ENCODE measurements at regions not wholly inside any gene's neighbourhood (a gene's known extent, or its start where the extent isn't known, plus 50 kb on each side); places are given as distances from the start of the nearest gene placed in this dataset.

GRCh38 chr4:74660866-74661265 lies 133.5 kb downstream of the BTC start:
- Mint-ChIP-seq H3K36me3 (ENCODE audit: insufficient read depth) (no peaks in the 10 kb centered on the region), H3K9me3 (no peaks in the 10 kb centered on the region), H3K27me3 (ENCODE audit: low read depth) (no peaks in the 10 kb centered on the region), H3K4me3 (no peak overlapping the region), H3K4me1 (ENCODE audit: low read depth) (no peaks in the 10 kb centered on the region)
- ATAC-seq (no peak), DNase-seq (no peak)

- DNase-seq (no peak), ATAC-seq (peak in 1 of 2 donors; percentile 57)
- Mint-ChIP-seq H3K4me1 (ENCODE audit: low read depth) (no peaks in the 10 kb centered on the region), H3K4me3 (no peak overlapping the region), H3K27me3 (ENCODE audit: low read depth) (no peaks in the 10 kb centered on the region), H3K9me3 (no peaks in the 10 kb centered on the region), H3K36me3 (ENCODE audit: insufficient read depth) (no peaks in the 10 kb centered on the region)
These were observed 132.7 kb downstream of the BTC start for GRCh38 chr4:74661427-74662201.

DNA sequence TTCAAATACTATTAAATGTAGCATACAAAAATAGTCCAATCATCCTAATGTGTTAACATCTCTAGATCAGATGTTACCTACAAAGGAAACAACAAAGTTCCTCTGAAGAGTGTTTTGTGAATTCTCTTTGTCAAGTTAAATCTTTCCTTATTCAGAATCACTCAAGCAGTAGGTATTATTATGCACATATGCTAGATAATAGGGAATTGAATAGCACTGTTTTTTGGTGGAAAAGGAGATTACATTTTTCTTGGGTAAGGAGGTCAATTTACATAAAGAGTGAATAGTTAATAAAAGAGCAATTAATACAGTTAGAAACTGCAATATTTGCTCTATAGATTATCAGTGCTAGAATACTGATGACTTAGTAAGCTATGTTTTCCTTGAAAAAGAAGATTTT lies 130.7 kb downstream of the BTC start:
- Mint-ChIP-seq H3K4me3 (no peak overlapping the region), H3K36me3 (ENCODE audit: insufficient read depth) (no peaks in the 10 kb centered on the region), H3K4me1 (ENCODE audit: low read depth) (no peaks in the 10 kb centered on the region), H3K27me3 (ENCODE audit: low read depth) (no peaks in the 10 kb centered on the region), H3K9me3 (no peaks in the 10 kb centered on the region)
- ATAC-seq (no peak), DNase-seq (no peak)

DNA sequence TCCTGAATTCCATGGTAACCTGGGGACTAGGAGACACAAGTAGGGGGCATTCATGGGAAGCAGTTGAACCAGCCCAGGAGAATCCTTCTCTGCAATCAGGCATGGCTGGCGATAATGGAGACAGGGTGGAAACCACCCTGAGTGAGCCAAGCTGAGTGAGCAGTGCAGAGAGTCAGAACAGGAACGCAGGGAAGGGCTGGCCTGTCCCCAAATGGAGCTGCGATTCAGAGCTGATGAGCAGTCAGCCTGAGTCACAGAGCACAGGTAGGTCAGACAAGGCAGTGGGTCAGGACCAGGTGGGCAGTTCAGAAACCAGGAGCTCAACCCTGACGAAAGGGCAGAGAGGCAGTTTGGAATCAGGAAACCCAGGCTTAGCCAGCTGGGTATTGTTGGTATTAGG lies 129.0 kb downstream of the BTC start:
- ATAC-seq (no peak), DNase-seq (no peak)
- Mint-ChIP-seq H3K4me3 (no peak overlapping the region), H3K36me3 (ENCODE audit: insufficient read depth) (no peaks in the 10 kb centered on the region), H3K27me3 (ENCODE audit: low read depth) (no peaks in the 10 kb centered on the region), H3K9me3 (no peaks in the 10 kb centered on the region), H3K4me1 (ENCODE audit: low read depth) (no peaks in the 10 kb centered on the region)

DNA sequence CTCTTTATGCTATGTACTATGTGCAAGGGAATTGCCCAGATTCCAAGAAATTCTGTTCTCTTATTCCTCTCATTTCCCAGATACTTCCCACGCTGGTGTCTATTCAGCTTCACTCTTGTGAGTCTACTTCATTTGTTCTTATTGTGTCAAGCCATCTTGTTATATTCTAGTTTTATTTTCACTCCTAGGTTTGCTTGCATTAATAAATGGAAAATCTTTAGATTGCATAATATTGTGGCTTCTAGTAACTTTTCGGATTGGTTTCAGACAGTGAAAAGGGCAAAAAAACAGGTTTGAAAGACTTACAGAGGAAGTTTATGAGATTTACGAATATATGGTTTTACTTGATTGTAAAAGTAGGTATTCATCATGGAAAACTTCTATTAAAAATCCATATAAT lies 128.4 kb downstream of the BTC start:
- H3K27me3 Mint-ChIP-seq (ENCODE audit: low read depth) = no peaks in the 10 kb centered on the region
- H3K4me1 Mint-ChIP-seq (ENCODE audit: low read depth) = no peaks in the 10 kb centered on the region
- ATAC-seq = no peak
- no peaks in the 10 kb centered on the region for H3K9me3 Mint-ChIP-seq
- H3K4me3 Mint-ChIP-seq = no peak overlapping the region
- H3K36me3 Mint-ChIP-seq (ENCODE audit: insufficient read depth) = no peaks in the 10 kb centered on the region
- no peak for DNase-seq

DNA sequence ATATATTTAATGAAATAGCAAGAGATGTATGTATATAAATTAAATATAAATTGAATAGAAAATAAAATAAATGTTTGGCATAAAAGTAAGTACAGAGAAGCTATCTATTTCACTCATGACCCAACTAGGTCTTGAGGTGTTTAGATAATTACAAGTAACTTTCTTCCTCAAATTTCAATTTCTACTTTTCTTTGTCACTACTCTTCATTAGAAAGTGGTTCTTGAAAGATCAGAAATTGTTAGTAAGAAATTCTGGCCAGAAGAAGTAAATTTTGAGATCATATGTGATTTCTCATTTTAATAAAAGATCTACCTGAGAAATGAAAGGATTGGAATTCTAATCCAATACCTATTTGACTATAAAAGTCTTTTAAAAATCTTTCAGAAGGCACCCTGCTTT lies 126.9 kb downstream of the BTC start:
- DNase-seq (no peak), ATAC-seq (no peak)
- H3K4me3 Mint-ChIP-seq = no peak overlapping the region
- H3K4me1 Mint-ChIP-seq (ENCODE audit: low read depth) = no peaks in the 10 kb centered on the region
- H3K36me3 Mint-ChIP-seq (ENCODE audit: insufficient read depth) = no peaks in the 10 kb centered on the region
- H3K9me3 Mint-ChIP-seq = no peaks in the 10 kb centered on the region
- H3K27me3 Mint-ChIP-seq (ENCODE audit: low read depth) = no peaks in the 10 kb centered on the region

DNA sequence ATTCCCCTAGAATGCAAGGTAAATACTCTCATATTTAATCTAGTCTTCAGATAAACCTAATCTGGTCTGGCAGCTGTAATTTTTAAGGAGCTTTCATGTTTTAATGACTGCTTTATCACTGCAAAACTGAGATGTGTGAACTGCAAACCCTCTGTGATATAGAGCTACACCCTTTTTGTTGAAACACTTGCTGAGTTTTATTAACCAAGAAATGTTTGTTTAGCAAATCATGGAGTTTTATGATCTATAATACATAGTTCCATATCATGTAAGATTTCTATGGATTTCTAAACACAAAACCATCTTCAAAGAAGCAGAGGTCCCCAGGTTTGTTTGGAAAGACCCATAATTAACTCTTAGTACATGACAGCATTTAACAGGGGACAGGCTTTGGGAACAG lies 126.4 kb downstream of the BTC start:
- ATAC-seq = no peak
- Mint-ChIP-seq H3K36me3 (ENCODE audit: insufficient read depth) (no peaks in the 10 kb centered on the region), H3K4me1 (ENCODE audit: low read depth) (no peaks in the 10 kb centered on the region), H3K9me3 (no peaks in the 10 kb centered on the region), H3K27me3 (ENCODE audit: low read depth) (no peaks in the 10 kb centered on the region), H3K4me3 (no peak overlapping the region)
- DNase-seq = no peak

- Mint-ChIP-seq H3K27me3 (ENCODE audit: low read depth) (no peaks in the 10 kb centered on the region), H3K4me3 (no peak overlapping the region), H3K36me3 (ENCODE audit: insufficient read depth) (no peaks in the 10 kb centered on the region), H3K4me1 (ENCODE audit: low read depth) (no peaks in the 10 kb centered on the region), H3K9me3 (no peaks in the 10 kb centered on the region)
- no peak for ATAC-seq
- DNase-seq = no peak
These were observed 124.6 kb downstream of the BTC start for GRCh38 chr4:74669702-74670101.

- no peaks in the 10 kb centered on the region for H3K9me3 Mint-ChIP-seq
- H3K36me3 Mint-ChIP-seq (ENCODE audit: insufficient read depth) = no peaks in the 10 kb centered on the region
- no peak for ATAC-seq
These were observed 123.7 kb downstream of the BTC start for GRCh38 chr4:74670583-74670982.

GRCh38 chr4:74671080-74671698 lies 123.1 kb downstream of the BTC start:
- H3K4me3 Mint-ChIP-seq = no peak overlapping the region
- ATAC-seq (peak; percentile 46 to 63), DNase-seq (peak; percentile 36)
- no peaks in the 10 kb centered on the region for H3K36me3 Mint-ChIP-seq (ENCODE audit: insufficient read depth)
- peaks cover 2% of the 10 kb centered on the region for H3K4me1 Mint-ChIP-seq (ENCODE audit: low read depth)
- H3K27me3 Mint-ChIP-seq (ENCODE audit: low read depth) = no peaks in the 10 kb centered on the region
- H3K9me3 Mint-ChIP-seq = no peaks in the 10 kb centered on the region

More at GRCh38 chr4:74670583-74670982, 123.7 kb downstream of the BTC start:
- Mint-ChIP-seq H3K4me3 (no peak overlapping the region), H3K4me1 (ENCODE audit: low read depth) (peaks cover 1% of the 10 kb centered on the region), H3K27me3 (ENCODE audit: low read depth) (no peaks in the 10 kb centered on the region)
- DNase-seq = no peak

DNA sequence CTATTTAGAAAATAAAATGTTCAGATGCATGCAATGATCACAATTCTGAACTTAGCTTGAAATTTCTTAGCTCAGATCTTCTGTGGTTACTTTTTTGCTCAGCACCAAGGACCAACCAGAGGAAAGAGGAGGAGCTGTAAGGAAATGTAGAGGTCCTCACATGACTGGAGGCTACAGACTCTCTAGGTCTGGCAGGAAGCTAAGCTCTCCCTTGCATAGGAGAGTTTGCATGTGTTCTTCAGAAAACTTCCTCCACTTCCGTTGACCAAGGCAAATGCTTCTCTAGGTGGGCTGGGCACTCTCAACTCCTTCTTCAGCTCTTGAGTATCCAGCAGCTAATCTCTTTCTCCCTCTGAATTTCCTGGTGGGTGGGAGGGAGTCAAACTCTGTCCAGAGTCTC lies 119.6 kb downstream of the BTC start:
- Mint-ChIP-seq H3K4me3 (no peak overlapping the region), H3K36me3 (ENCODE audit: insufficient read depth) (no peaks in the 10 kb centered on the region), H3K4me1 (ENCODE audit: low read depth) (peaks cover 2% of the 10 kb centered on the region), H3K27me3 (ENCODE audit: low read depth) (peaks cover 6% of the 10 kb centered on the region), H3K9me3 (no peaks in the 10 kb centered on the region)
- ATAC-seq = no peak
- DNase-seq = no peak

DNA sequence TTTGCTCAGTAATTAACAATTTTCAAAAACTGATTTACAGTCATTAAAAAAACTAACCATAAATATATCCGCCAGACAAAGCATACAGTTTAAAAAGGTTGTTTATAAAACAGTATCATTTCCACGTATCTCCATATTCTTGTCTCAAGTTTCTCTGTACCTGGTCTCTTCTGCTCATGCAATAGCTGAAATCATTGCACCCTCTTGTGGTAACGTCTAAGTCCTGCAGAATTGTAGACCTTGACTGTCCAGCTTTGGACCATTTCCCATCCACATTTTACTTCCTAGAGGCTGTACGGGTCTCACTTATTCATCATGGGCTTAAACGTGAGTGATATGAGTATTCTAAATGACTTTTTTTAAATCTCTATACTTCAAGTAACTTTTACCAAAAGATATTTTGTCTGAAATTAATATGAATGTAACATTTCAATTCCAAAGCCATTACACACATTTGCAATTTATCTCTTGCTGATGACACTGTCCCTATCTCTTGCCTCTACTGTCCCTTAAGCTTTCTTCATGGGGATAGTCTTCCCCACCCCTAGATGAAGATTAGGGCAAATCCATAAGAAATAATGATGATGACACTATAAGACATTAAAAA lies 118.5 kb downstream of the BTC start:
- Mint-ChIP-seq H3K36me3 (ENCODE audit: insufficient read depth) (no peaks in the 10 kb centered on the region), H3K4me3 (no peak overlapping the region), H3K4me1 (ENCODE audit: low read depth) (peaks cover 2% of the 10 kb centered on the region), H3K9me3 (peaks cover 2% of the 10 kb centered on the region), H3K27me3 (ENCODE audit: low read depth) (peaks cover 6% of the 10 kb centered on the region)
- ATAC-seq (peak; percentile 35 to 51), DNase-seq (no peak)

- Mint-ChIP-seq H3K9me3 (peaks cover 4% of the 10 kb centered on the region), H3K27me3 (ENCODE audit: low read depth) (peaks cover 11% of the 10 kb centered on the region), H3K4me1 (ENCODE audit: low read depth) (no peaks in the 10 kb centered on the region), H3K36me3 (ENCODE audit: insufficient read depth) (no peaks in the 10 kb centered on the region), H3K4me3 (no peak overlapping the region)
- no peak for ATAC-seq
- DNase-seq = no peak
These were observed 111.6 kb downstream of the BTC start for GRCh38 chr4:74682567-74683359.

DNA sequence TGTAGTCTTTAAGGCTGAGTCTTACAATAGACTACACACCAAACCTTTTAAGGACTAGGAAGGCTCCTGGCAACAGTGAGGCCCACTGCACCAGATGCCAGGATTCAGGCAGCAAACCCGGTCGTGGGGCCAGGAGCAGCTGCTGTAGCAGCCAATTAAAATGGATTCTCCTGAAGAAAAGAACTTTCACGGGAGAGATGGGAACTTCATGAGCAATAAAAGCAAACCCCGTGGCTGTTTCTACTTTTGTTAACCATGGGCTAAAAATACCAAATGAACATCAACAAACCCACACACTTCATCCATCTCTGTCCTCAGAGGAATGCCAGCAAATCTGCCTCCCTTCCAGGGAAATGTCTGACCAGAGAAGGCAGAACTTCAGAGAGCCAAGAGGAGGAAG lies 101.4 kb downstream of the BTC start:
- Mint-ChIP-seq H3K9me3 (no peaks in the 10 kb centered on the region), H3K36me3 (ENCODE audit: insufficient read depth) (no peaks in the 10 kb centered on the region), H3K4me1 (ENCODE audit: low read depth) (no peaks in the 10 kb centered on the region), H3K27me3 (ENCODE audit: low read depth) (peaks cover 11% of the 10 kb centered on the region), H3K4me3 (no peak overlapping the region)
- no peak for ATAC-seq
- no peak for DNase-seq
